K562 (cell line): ENCODE measurements at regions not wholly inside any gene's neighbourhood (a gene's known extent, or its start where the extent isn't known, plus 50 kb on each side); places are given as distances from the start of the nearest gene placed in this dataset.

Experiments used
- CBX3 ChIP-seq, 2 experiments: IDR thresholded peaks; 1 replicate in 1 of 2; 2 replicates in 1 of 2; pipeline ENCODE4 v1.6.1; 2012; ENCODE audit warnings: inconsistent platforms in 2 of 2, low read length in 2 of 2, borderline replicate concordance in 1 of 2, control low read depth in 1 of 2
- TF ChIP-seq, protein P1 (sequence below): sonication (generic); formaldehyde crosslinking; IDR thresholded peaks from 2 replicates; pipeline ENCODE4 v1.8.0; 2023; ENCODE audit warnings: missing genetic modification reagents, mild to moderate bottlenecking, borderline replicate concordance
- TF ChIP-seq, protein P2 (sequence below): sonication (generic); formaldehyde crosslinking; IDR thresholded peaks from 2 replicates; pipeline ENCODE4 v1.9.0; 2022; ENCODE audit warnings: mild to moderate bottlenecking, missing genetic modification reagents
- TF ChIP-seq, protein P3 (sequence below), 3 experiments: IDR thresholded peaks in 2 of 3; conservative IDR thresholded peaks in 1 of 3; 2 replicates each; pipeline ENCODE4 v1.5.1; 2011 to 2012; ENCODE audit warnings: low read length in 3 of 3, mild to moderate bottlenecking in 3 of 3, control low read depth in 2 of 3, improper control_type of control experiment in 1 of 3, inconsistent platforms in 1 of 3, low read depth in 1 of 3, mixed read lengths in 1 of 3, moderate library complexity in 1 of 3; ENCODE audit not compliant: insufficient read depth in 2 of 3

DNA sequence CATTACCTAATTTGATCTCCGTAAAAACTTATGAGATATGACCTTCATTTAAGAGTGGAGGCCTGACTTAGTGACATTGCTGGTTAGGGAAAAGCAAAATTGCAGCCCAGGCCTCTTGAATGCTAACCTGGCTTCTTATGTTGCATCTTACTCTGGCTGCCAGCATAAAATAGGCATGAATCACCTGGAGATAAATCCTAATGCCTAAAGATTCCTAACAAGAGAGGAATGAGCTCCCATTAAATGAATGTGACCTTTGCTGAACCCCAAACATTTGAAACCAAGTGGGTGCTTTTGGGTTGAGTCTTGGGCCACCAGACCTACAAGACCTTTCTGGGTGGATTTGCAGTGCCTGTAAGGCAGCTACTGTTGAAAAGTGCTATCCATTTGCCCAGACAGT lies 1145.6 kb upstream of the TENM4 start:
- TF ChIP-seq, protein P1, sequence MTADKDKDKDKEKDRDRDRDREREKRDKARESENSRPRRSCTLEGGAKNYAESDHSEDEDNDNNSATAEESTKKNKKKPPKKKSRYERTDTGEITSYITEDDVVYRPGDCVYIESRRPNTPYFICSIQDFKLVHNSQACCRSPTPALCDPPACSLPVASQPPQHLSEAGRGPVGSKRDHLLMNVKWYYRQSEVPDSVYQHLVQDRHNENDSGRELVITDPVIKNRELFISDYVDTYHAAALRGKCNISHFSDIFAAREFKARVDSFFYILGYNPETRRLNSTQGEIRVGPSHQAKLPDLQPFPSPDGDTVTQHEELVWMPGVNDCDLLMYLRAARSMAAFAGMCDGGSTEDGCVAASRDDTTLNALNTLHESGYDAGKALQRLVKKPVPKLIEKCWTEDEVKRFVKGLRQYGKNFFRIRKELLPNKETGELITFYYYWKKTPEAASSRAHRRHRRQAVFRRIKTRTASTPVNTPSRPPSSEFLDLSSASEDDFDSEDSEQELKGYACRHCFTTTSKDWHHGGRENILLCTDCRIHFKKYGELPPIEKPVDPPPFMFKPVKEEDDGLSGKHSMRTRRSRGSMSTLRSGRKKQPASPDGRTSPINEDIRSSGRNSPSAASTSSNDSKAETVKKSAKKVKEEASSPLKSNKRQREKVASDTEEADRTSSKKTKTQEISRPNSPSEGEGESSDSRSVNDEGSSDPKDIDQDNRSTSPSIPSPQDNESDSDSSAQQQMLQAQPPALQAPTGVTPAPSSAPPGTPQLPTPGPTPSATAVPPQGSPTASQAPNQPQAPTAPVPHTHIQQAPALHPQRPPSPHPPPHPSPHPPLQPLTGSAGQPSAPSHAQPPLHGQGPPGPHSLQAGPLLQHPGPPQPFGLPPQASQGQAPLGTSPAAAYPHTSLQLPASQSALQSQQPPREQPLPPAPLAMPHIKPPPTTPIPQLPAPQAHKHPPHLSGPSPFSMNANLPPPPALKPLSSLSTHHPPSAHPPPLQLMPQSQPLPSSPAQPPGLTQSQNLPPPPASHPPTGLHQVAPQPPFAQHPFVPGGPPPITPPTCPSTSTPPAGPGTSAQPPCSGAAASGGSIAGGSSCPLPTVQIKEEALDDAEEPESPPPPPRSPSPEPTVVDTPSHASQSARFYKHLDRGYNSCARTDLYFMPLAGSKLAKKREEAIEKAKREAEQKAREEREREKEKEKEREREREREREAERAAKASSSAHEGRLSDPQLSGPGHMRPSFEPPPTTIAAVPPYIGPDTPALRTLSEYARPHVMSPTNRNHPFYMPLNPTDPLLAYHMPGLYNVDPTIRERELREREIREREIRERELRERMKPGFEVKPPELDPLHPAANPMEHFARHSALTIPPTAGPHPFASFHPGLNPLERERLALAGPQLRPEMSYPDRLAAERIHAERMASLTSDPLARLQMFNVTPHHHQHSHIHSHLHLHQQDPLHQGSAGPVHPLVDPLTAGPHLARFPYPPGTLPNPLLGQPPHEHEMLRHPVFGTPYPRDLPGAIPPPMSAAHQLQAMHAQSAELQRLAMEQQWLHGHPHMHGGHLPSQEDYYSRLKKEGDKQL (CRISPR knock-in tag), result no peak
- TF ChIP-seq, protein P2, sequence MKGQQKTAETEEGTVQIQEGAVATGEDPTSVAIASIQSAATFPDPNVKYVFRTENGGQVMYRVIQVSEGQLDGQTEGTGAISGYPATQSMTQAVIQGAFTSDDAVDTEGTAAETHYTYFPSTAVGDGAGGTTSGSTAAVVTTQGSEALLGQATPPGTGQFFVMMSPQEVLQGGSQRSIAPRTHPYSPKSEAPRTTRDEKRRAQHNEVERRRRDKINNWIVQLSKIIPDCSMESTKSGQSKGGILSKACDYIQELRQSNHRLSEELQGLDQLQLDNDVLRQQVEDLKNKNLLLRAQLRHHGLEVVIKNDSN (CRISPR knock-in tag), result no peak
- no peak for TF ChIP-seq CBX3 (IDR thresholded peaks at IDR 0.05; ENCODE audit: borderline replicate concordance in 1 of 2, low read length in 2 of 2)
- TF ChIP-seq, protein P3, sequence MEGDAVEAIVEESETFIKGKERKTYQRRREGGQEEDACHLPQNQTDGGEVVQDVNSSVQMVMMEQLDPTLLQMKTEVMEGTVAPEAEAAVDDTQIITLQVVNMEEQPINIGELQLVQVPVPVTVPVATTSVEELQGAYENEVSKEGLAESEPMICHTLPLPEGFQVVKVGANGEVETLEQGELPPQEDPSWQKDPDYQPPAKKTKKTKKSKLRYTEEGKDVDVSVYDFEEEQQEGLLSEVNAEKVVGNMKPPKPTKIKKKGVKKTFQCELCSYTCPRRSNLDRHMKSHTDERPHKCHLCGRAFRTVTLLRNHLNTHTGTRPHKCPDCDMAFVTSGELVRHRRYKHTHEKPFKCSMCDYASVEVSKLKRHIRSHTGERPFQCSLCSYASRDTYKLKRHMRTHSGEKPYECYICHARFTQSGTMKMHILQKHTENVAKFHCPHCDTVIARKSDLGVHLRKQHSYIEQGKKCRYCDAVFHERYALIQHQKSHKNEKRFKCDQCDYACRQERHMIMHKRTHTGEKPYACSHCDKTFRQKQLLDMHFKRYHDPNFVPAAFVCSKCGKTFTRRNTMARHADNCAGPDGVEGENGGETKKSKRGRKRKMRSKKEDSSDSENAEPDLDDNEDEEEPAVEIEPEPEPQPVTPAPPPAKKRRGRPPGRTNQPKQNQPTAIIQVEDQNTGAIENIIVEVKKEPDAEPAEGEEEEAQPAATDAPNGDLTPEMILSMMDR (IDR thresholded peaks at IDR 0.05 in 2 of 3, conservative IDR thresholded peaks at IDR 0.05 in 1 of 3; ENCODE audit: insufficient read depth in 2 of 3, low read depth in 1 of 3, low read length in 3 of 3), result no peak
